ENCODE measurements at regions not wholly inside any gene's neighbourhood (a gene's known extent, or its start where the extent isn't known, plus 50 kb on each side); places are given as distances from the start of the nearest gene placed in this dataset.
A peak's percentile ranks its signal among the peaks of the same experiment; 100 is the strongest.

- DNase-seq (ENCODE audit: low read depth in 3 of 3, low spot score in 1 of 3): no peak
These were observed 82.2 kb downstream of the ZNF608 start for GRCh38 chr5:124664287-124664686.

- DNase-seq (ENCODE audit: low read depth in 3 of 3, low spot score in 1 of 3): no peak
These were observed 83.3 kb downstream of the ZNF608 start for GRCh38 chr5:124663101-124663506.

GRCh38 chr5:124662181-124662781 is 84.2 kb downstream of the ZNF608 start:
- no peak for DNase-seq (ENCODE audit: low read depth in 3 of 3, low spot score in 1 of 3)

GRCh38 chr5:124661317-124662141 is 84.9 kb downstream of the ZNF608 start:
- no peak for DNase-seq (ENCODE audit: low read depth in 3 of 3, low spot score in 1 of 3)

GRCh38 chr5:124660229-124661093 is 86.0 kb downstream of the ZNF608 start:
- DNase-seq (ENCODE audit: low read depth in 3 of 3, low spot score in 1 of 3): no peak

GRCh38 chr5:124659798-124660197 is 86.6 kb downstream of the ZNF608 start:
- DNase-seq (ENCODE audit: low read depth in 3 of 3, low spot score in 1 of 3): no peak

GRCh38 chr5:124658867-124659557 is 87.4 kb downstream of the ZNF608 start:
- DNase-seq (ENCODE audit: low read depth in 3 of 3, low spot score in 1 of 3): no peak

GRCh38 chr5:124655921-124656511 is 90.4 kb downstream of the ZNF608 start:
- no peak for DNase-seq (ENCODE audit: low read depth in 3 of 3, low spot score in 1 of 3)

GRCh38 chr5:124655251-124655917 is 91.1 kb downstream of the ZNF608 start:
- no peak for DNase-seq (ENCODE audit: low read depth in 3 of 3, low spot score in 1 of 3)

- no peak for DNase-seq (ENCODE audit: low read depth in 3 of 3, low spot score in 1 of 3)
These were observed 92.0 kb downstream of the ZNF608 start for GRCh38 chr5:124654418-124654817.

GRCh38 chr5:124653666-124654065 is 92.8 kb downstream of the ZNF608 start:
- no peak for DNase-seq (ENCODE audit: low read depth in 3 of 3, low spot score in 1 of 3)

- DNase-seq (ENCODE audit: low read depth in 3 of 3, low spot score in 1 of 3): no peak
These were observed 93.5 kb downstream of the ZNF608 start for GRCh38 chr5:124652892-124653441.

- no peak for DNase-seq (ENCODE audit: low read depth in 3 of 3, low spot score in 1 of 3)
These were observed 94.0 kb downstream of the ZNF608 start for GRCh38 chr5:124652514-124652819.

- peak in 1 of 3 donors; percentile 7 for DNase-seq (ENCODE audit: low read depth in 3 of 3, low spot score in 1 of 3)
These were observed 94.6 kb downstream of the ZNF608 start for GRCh38 chr5:124651663-124652513.

GRCh38 chr5:124650951-124651662 is 95.3 kb downstream of the ZNF608 start:
- no peak for DNase-seq (ENCODE audit: low read depth in 3 of 3, low spot score in 1 of 3)

- no peak for DNase-seq (ENCODE audit: low read depth in 3 of 3, low spot score in 1 of 3)
These were observed 96.3 kb downstream of the ZNF608 start for GRCh38 chr5:124650147-124650561.

GRCh38 chr5:124649491-124650146 is 96.8 kb downstream of the ZNF608 start:
- DNase-seq (ENCODE audit: low read depth in 3 of 3, low spot score in 1 of 3): peak in 1 of 3 donors; percentile 36

- DNase-seq (ENCODE audit: low read depth in 3 of 3, low spot score in 1 of 3): no peak
These were observed 97.5 kb downstream of the ZNF608 start for GRCh38 chr5:124648902-124649467.

Measured in stimulated activated CD4-positive, alpha-beta T cell treated with anti-CD3 and anti-CD28 coated beads, TNF-alpha, amount 100 ng/mL, for 1 hour (primary cell).